ENCODE measurements at regions not wholly inside any gene's neighbourhood (a gene's known extent, or its start where the extent isn't known, plus 50 kb on each side); places are given as distances from the start of the nearest gene placed in this dataset.

DNA sequence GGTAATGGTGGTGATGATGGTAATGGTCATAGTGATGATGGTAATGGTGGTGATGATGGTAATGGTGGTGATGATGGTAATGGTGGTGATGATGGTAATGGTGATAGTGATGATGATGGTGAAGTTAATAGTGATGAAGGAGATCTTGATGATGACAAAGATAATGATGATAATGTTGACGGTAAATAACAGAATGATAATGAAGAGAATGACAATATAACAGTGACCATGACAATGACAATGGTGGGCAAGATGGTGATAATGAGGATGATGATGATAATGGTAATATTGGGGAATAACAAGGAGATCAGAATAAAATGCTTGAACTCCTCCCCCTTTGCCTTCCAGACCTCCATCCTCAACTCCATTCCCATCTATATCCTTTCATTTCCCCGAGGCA is 233.3 kb upstream of the SFSWAP start:
- TF ChIP-seq CTCF (IDR thresholded peaks at IDR 0.05; ENCODE audit: control extremely low read depth in 1 of 3, insufficient read depth in 1 of 3, low read depth in 1 of 3, low read length in 3 of 3), result no peak
- no peak for TF ChIP-seq EP300 (IDR thresholded peaks at IDR 0.05; ENCODE audit: borderline replicate concordance in 1 of 2, low read depth in 2 of 2, low read length in 2 of 2)
- TF ChIP-seq TAF1 (IDR thresholded peaks at IDR 0.05; ENCODE audit: low read depth, low read length), result no peak
- TF ChIP-seq, protein P1, sequence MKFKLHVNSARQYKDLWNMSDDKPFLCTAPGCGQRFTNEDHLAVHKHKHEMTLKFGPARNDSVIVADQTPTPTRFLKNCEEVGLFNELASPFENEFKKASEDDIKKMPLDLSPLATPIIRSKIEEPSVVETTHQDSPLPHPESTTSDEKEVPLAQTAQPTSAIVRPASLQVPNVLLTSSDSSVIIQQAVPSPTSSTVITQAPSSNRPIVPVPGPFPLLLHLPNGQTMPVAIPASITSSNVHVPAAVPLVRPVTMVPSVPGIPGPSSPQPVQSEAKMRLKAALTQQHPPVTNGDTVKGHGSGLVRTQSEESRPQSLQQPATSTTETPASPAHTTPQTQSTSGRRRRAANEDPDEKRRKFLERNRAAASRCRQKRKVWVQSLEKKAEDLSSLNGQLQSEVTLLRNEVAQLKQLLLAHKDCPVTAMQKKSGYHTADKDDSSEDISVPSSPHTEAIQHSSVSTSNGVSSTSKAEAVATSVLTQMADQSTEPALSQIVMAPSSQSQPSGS (IDR thresholded peaks at IDR 0.05; ENCODE audit: low read length), result no peak
- TF ChIP-seq PHF8 (conservative IDR thresholded peaks at IDR 0.05; ENCODE audit: low read depth, low read length), result no peak
- TF ChIP-seq GABPA (IDR thresholded peaks at IDR 0.05; ENCODE audit: borderline replicate concordance, insufficient read depth, low read length), result no peak
- TF ChIP-seq ZNF274 (IDR thresholded peaks at IDR 0.05; ENCODE audit: borderline replicate concordance, extremely low read depth, low read length), result no peak
- TF ChIP-seq RAD21 (IDR thresholded peaks at IDR 0.05 in 1 of 2, conservative IDR thresholded peaks at IDR 0.05 in 1 of 2; ENCODE audit: low read depth in 2 of 2, low read length in 2 of 2), result no peak
- no peak for TF ChIP-seq KDM1A (IDR thresholded peaks at IDR 0.05; ENCODE audit: borderline replicate concordance, low read length)
- TF ChIP-seq, protein P2, sequence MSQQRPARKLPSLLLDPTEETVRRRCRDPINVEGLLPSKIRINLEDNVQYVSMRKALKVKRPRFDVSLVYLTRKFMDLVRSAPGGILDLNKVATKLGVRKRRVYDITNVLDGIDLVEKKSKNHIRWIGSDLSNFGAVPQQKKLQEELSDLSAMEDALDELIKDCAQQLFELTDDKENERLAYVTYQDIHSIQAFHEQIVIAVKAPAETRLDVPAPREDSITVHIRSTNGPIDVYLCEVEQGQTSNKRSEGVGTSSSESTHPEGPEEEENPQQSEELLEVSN (IDR thresholded peaks at IDR 0.05), result no peak
- no peak for TF ChIP-seq TEAD4 (IDR thresholded peaks at IDR 0.05; ENCODE audit: low read depth, low read length)
- no peak for TF ChIP-seq EGR1 (IDR thresholded peaks at IDR 0.05; ENCODE audit: borderline replicate concordance, low read depth, low read length)
- TF ChIP-seq ASH2L (IDR thresholded peaks at IDR 0.05; ENCODE audit: low read length), result no peak
- no peak for TF ChIP-seq SIN3A (conservative IDR thresholded peaks at IDR 0.05 in 1 of 2, IDR thresholded peaks at IDR 0.05 in 1 of 2; ENCODE audit: low read depth in 1 of 2, low read length in 2 of 2)

Measured in H1 (cell line).